NCI-H128 (cell line): ENCODE measurements at regions not wholly inside any gene's neighbourhood (a gene's known extent, or its start where the extent isn't known, plus 50 kb on each side); places are given as distances from the start of the nearest gene placed in this dataset.

Source experiments
- DNase-seq: peaks from one replicate; lab custom pipeline; 2025; ENCODE audit not compliant: unreplicated experiment; lab: John Stamatoyannopoulos, UW

DNA sequence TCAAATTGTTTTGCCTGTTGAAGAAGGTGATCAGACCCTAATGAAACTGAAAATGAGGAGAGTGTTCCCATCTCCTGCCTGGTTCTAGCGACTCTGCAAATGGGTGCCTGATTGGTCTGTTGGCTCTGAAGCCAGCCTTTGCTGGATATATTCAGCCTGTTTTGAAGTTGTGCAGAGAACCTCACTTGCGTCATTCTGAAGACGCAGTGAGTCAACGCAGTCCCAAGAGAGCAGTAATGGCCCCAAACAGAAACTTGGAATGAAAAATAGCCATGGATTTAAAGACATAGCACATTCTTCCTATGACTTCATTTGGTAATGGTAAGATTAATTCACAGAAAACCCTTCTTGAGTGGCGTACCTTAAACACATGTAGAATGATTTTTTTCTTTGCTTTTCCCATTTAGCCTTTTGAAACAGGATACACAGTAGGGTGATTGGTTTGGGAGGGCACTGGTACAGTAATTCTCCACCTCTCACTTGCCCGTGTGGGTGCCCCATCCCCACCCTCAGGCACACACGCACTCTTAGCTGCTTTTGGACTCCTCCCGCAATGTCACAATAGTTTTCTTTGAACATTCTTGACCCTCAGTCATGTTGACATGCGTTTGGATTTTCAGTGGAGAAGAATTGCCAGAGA is 54.1 kb upstream of the ABL1 start:
- DNase-seq = no peak

GRCh38 chr9:130781569-130781968 is 53.5 kb upstream of the ABL1 start:
- no peak for DNase-seq

GRCh38 chr9:130782886-130783530 is 52.0 kb upstream of the ABL1 start:
- no peak for DNase-seq

DNA sequence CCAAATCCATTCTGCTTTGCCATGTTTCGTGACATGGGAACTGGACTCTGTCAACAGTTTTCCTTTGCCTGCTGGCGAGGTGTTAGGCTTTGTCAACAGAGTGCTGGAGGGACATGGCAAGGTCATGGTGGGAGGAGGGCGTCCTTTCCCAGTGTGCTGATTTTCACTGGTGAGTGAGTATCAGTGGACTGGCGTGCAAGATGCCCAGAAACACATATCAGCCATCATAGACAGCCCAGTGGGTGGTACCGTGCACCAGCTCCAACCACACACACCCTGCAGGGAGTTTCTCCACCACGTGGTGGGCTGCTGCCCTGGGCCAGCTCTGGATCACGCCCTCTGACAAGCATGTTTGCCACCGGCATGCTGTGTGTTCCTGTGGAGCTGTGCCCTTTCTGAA is 50.0 kb upstream of the ABL1 start:
- no peak for DNase-seq
